Effector memory CD8-positive, alpha-beta T cell (primary cell): ENCODE measurements at regions not wholly inside any gene's neighbourhood (a gene's known extent, or its start where the extent isn't known, plus 50 kb on each side); places are given as distances from the start of the nearest gene placed in this dataset.

Source experiments
- ATAC-seq: fragments of 150-1000 bp; cut with Tn5 transposase; replicated peaks from 2 replicates; pipeline ENCODE4 v1.10.0; 2021; ENCODE audit warnings: mild to moderate bottlenecking, moderate library complexity
- DNase-seq, 3 experiments: peaks; one replicate each; pipeline ENCODE4 v3.0.0; 2021
- H3K27ac Mint-ChIP-seq, 2 donors: one replicate each; pipeline ENCODE4 v1.8.0; 2022; ENCODE audit warnings: mild to moderate bottlenecking in 2 of 2, mixed read lengths in 2 of 2, moderate library complexity in 2 of 2
- H3K27me3 Mint-ChIP-seq, 2 donors: one replicate each; pipeline ENCODE4 v1.8.0; 2022; ENCODE audit warnings: mixed read lengths in 2 of 2
- H3K36me3 Mint-ChIP-seq: one replicate; pipeline ENCODE4 v1.8.0; 2022; ENCODE audit warnings: mild to moderate bottlenecking, moderate library complexity, mixed read lengths; ENCODE audit not compliant: insufficient read depth
- H3K4me1 Mint-ChIP-seq, 2 donors: one replicate each; pipeline ENCODE4 v1.8.0; 2022; ENCODE audit warnings: low read depth in 2 of 2, mixed read lengths in 2 of 2
- H3K4me3 Mint-ChIP-seq, 2 donors: one replicate each; pipeline ENCODE4 v1.8.0; 2022; ENCODE audit warnings: mild to moderate bottlenecking in 2 of 2, mixed read lengths in 2 of 2, moderate library complexity in 2 of 2
- H3K9me3 Mint-ChIP-seq, 2 donors: one replicate each; pipeline ENCODE4 v1.8.0; 2022; ENCODE audit warnings: mixed read lengths in 2 of 2

DNA sequence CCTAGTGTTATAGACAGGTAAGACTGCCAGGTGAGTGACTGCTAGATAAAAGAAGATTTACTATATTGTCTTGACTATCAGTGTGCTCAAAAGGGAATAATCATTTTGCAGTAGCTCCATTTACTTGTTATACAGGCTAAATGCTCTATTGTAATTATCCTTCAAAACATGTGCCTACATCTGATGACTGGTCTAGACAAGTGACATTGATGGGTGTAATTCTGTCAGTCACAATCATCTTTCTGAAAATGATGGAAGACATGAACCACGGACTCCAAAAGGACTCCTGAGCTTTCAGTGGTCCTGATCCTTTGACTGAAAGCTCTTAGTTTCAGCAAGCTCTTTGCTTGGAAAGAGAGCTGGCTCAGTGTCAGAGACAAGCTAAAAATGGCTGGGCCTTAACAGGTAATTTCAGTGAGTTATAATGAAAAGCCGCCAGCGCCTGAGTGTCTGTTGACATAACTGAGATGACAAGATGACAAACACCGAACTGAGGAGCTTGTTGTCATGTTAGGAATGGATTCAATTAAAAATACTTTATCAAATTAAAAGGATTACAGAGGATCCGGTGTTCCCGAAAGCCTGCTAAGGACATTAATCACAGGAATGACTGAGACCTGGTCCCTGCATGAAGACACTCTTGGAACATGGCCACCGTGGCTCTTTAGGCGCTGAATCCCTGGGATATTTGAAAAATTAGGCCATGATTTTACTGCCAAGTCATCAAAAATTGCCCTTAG lies 141.7 kb downstream of the CMPK2 start:
- Mint-ChIP-seq H3K27ac (no peak overlapping the region), H3K9me3 (no peaks in the 10 kb centered on the region), H3K4me1 (no peaks in the 10 kb centered on the region), H3K36me3 (no peaks in the 10 kb centered on the region), H3K27me3 (peaks cover 30 to 39% of the 10 kb centered on the region in 2 donors), H3K4me3 (no peak overlapping the region)
- ATAC-seq (no peak), DNase-seq (no peak)

GRCh38 chr2:6724605-6725140 lies 141.0 kb downstream of the CMPK2 start:
- H3K27ac Mint-ChIP-seq, result no peak overlapping the region
- H3K27me3 Mint-ChIP-seq, result peaks cover 30 to 33% of the 10 kb centered on the region in 2 donors
- no peak overlapping the region for H3K4me3 Mint-ChIP-seq
- no peaks in the 10 kb centered on the region for H3K36me3 Mint-ChIP-seq
- H3K4me1 Mint-ChIP-seq, result no peaks in the 10 kb centered on the region
- ATAC-seq, result no peak
- DNase-seq, result no peak
- no peaks in the 10 kb centered on the region for H3K9me3 Mint-ChIP-seq

GRCh38 chr2:6728156-6728555 lies 137.6 kb downstream of the CMPK2 start:
- no peak overlapping the region for H3K27ac Mint-ChIP-seq
- no peaks in the 10 kb centered on the region for H3K4me1 Mint-ChIP-seq

GRCh38 chr2:6730003-6730402 lies 135.7 kb downstream of the CMPK2 start:
- Mint-ChIP-seq H3K4me3 (no peak overlapping the region), H3K9me3 (no peaks in the 10 kb centered on the region), H3K4me1 (no peaks in the 10 kb centered on the region), H3K27ac (no peak overlapping the region), H3K27me3 (peaks cover 43 to 51% of the 10 kb centered on the region in 2 donors), H3K36me3 (no peaks in the 10 kb centered on the region)
- DNase-seq, result no peak
- no peak for ATAC-seq

More at GRCh38 chr2:6728156-6728555, 137.6 kb downstream of the CMPK2 start:
- H3K9me3 Mint-ChIP-seq, result no peaks in the 10 kb centered on the region
- ATAC-seq (no peak), DNase-seq (no peak)
- H3K4me3 Mint-ChIP-seq, result no peak overlapping the region
- peaks cover 44 to 51% of the 10 kb centered on the region in 2 donors for H3K27me3 Mint-ChIP-seq
- H3K36me3 Mint-ChIP-seq, result no peaks in the 10 kb centered on the region

DNA sequence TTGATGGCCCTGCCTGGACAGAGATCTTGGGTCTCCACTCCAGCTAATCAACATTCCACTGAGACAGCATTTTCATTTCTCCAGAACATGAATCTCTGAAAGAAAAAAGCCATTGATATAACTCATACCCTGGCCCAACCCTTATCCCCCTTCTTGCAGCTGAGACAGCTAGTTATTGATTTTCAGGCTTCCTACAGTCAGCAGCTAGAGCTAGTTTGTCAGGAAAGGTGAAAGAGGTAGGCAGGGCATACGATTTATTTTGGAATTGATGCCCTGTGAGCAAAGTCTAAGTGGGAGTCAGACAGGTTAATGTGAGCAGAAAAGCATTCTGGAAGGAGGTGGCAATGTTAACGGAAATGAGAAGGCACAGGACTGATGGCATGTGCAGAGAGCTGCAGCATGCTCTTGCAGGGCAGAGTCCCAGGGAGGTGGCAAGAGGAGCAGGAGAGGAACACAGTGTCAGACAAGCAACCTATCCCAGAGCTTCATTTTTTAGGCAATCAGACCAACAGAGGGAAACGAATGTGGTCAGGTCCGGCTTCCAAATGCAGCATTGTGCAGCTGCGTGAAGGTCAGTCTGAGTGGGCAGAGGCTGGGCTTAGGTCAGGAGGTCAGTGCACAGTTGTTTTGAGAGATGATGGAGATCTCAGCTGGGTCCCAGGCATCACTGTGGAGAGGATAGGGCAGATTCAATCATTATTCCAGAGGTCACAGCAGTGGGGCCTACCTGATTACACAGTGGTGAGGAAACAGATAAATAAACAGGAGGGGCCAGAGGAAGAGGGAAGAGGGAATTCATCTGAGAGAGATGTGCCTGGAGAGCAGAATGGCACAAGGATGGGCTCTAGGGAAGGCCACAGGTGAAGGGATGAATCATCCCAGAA lies 134.8 kb downstream of the CMPK2 start:
- no peak overlapping the region for H3K4me3 Mint-ChIP-seq
- H3K27ac Mint-ChIP-seq, result no peak overlapping the region
- H3K4me1 Mint-ChIP-seq, result no peaks in the 10 kb centered on the region
- H3K36me3 Mint-ChIP-seq, result no peaks in the 10 kb centered on the region
- H3K9me3 Mint-ChIP-seq, result no peaks in the 10 kb centered on the region
- DNase-seq (no peak), ATAC-seq (no peak)
- H3K27me3 Mint-ChIP-seq, result peaks cover 38 to 44% of the 10 kb centered on the region in 2 donors

DNA sequence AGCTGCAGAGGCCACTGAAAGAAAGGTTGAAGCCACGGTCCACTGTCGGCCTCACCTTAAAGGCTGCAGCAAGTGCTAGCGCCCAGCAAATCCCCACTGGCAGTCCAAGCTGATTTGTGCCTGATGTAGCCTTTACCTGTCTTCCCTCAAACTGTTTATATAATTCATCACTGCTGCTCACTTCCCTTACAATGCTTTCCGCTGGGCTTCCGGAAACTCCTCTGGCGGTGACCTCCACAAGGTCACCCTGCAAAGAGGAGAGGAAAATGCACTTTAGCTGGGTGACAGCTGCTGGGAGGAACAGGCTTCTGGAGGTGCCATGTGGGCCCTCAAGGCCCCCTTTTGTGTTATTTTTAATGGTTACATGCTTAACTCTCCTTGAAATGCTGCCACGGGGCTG lies 126.2 kb downstream of the CMPK2 start:
- DNase-seq (no peak), ATAC-seq (no peak)
- Mint-ChIP-seq H3K9me3 (no peaks in the 10 kb centered on the region), H3K4me1 (no peaks in the 10 kb centered on the region), H3K4me3 (no peak overlapping the region), H3K27me3 (peaks cover 45 to 52% of the 10 kb centered on the region in 2 donors), H3K27ac (no peak overlapping the region), H3K36me3 (no peaks in the 10 kb centered on the region)

- no peak for ATAC-seq
These were observed 124.5 kb downstream of the CMPK2 start for GRCh38 chr2:6741229-6741628.

DNA sequence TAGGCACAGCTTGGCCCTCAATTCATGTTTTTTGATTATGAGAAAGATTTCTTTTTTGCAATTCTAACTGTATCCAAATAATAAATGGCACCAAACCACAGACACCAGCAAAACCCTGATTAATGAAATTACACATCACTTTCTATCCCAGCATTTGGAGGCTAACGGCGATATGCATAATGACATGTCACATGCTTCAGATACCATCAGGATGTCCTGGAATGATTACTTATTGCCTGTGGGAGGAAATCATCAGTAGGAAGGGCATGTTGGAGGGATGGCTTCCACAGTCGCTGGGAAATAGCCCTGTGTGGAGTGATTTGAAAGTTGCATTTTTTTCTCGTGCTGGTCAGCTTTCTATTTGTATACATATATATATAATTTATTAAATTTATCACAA lies 121.7 kb downstream of the CMPK2 start:
- DNase-seq (no peak), ATAC-seq (no peak)
- Mint-ChIP-seq H3K27ac (no peak overlapping the region), H3K4me3 (no peak overlapping the region), H3K9me3 (no peaks in the 10 kb centered on the region), H3K4me1 (no peaks in the 10 kb centered on the region), H3K27me3 (peaks cover 65 to 75% of the 10 kb centered on the region in 2 donors), H3K36me3 (no peaks in the 10 kb centered on the region)

More at GRCh38 chr2:6741229-6741628, 124.5 kb downstream of the CMPK2 start:
- DNase-seq, result no peak
- Mint-ChIP-seq H3K4me1 (no peaks in the 10 kb centered on the region), H3K4me3 (no peak overlapping the region), H3K9me3 (no peaks in the 10 kb centered on the region), H3K36me3 (no peaks in the 10 kb centered on the region), H3K27ac (no peak overlapping the region), H3K27me3 (peaks cover 62 to 69% of the 10 kb centered on the region in 2 donors)

GRCh38 chr2:6747433-6747832 lies 118.3 kb downstream of the CMPK2 start:
- H3K4me3 Mint-ChIP-seq, result no peak overlapping the region
- ATAC-seq (no peak), DNase-seq (no peak)
- H3K9me3 Mint-ChIP-seq, result no peaks in the 10 kb centered on the region
- no peaks in the 10 kb centered on the region for H3K36me3 Mint-ChIP-seq
- H3K27me3 Mint-ChIP-seq, result peaks cover 62 to 68% of the 10 kb centered on the region in 2 donors
- no peak overlapping the region for H3K27ac Mint-ChIP-seq
- no peaks in the 10 kb centered on the region for H3K4me1 Mint-ChIP-seq

DNA sequence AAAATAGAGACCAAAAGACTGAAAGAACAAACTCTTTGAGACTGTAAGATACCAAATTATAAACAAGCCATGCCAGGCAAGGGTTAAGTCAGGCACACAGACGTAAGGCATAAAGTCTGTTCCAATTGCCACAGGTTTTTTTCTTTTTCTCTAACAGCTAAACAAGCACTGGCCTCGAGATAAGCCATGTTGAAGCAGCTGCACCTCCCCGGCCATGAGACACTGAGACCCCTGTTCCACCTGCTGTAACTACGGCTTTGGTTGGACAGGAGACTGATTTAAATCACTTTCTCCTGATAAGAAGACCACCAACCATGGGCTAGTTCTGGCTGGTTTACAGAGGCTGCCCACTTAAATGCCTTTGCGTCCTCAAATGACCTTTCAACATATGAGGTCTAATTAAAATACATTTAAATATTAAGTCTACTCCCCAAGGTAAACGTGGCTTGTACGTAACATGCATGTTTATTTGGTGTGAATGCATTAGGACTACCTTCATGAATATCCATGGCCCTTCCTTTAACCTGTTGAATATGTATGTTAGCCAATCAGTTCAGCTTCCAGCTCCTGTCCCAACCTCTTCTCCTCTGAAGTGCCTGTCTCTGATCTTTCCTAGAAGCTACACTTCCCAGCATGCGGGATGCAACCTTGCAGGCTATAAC lies 117.2 kb downstream of the CMPK2 start:
- Mint-ChIP-seq H3K4me3 (no peak overlapping the region), H3K27ac (no peak overlapping the region), H3K27me3 (peaks cover 62 to 68% of the 10 kb centered on the region in 2 donors), H3K36me3 (no peaks in the 10 kb centered on the region), H3K9me3 (no peaks in the 10 kb centered on the region), H3K4me1 (no peaks in the 10 kb centered on the region)
- no peak for ATAC-seq
- no peak for DNase-seq

GRCh38 chr2:6749962-6750361 lies 115.7 kb downstream of the CMPK2 start:
- H3K9me3 Mint-ChIP-seq, result no peaks in the 10 kb centered on the region
- no peaks in the 10 kb centered on the region for H3K4me1 Mint-ChIP-seq
- no peak overlapping the region for H3K4me3 Mint-ChIP-seq
- no peak overlapping the region for H3K27ac Mint-ChIP-seq
- no peak for ATAC-seq
- no peaks in the 10 kb centered on the region for H3K36me3 Mint-ChIP-seq
- H3K27me3 Mint-ChIP-seq, result peaks cover 64 to 66% of the 10 kb centered on the region in 2 donors
- DNase-seq, result no peak

DNA sequence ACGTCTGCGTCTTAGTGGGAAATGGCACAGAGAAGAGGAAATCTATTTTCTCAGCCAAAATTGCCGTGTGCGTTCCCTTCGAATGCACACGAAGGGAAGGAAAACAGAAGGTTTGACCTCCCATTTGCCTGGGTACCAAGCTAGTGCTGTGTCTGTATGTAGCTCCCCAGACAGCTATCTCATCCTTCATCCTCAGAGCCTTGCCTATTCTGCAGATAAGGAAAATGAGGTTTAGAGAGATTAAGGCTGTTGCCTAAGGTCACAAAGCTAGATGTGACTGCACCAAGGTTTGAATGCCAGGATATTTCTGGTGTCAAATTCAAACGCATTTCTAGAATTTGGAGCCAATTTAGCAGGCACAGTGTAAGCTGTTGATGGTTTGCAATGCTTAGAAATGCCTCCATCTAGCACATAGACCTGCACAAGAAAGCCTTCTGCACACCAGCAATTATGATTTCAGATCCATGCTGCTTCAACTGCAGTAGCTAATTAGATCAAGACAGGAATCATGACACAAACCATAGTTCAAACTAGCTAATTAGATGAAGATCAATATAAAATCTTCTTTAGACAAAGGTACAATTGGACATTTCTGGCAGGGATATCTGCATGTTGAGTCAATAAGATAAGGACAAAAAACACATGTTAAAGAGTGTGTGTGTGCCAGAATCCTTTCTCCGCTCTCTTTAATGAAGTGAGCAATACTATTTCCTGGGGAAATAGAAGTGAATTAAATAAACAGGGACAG lies 115.1 kb downstream of the CMPK2 start:
- H3K9me3 Mint-ChIP-seq, result no peaks in the 10 kb centered on the region
- ATAC-seq, result no peak
- H3K4me3 Mint-ChIP-seq, result no peak overlapping the region
- DNase-seq, result no peak
- peaks cover 59 to 62% of the 10 kb centered on the region in 2 donors for H3K27me3 Mint-ChIP-seq
- H3K36me3 Mint-ChIP-seq, result no peaks in the 10 kb centered on the region
- H3K4me1 Mint-ChIP-seq, result no peaks in the 10 kb centered on the region
- H3K27ac Mint-ChIP-seq, result no peak overlapping the region

DNA sequence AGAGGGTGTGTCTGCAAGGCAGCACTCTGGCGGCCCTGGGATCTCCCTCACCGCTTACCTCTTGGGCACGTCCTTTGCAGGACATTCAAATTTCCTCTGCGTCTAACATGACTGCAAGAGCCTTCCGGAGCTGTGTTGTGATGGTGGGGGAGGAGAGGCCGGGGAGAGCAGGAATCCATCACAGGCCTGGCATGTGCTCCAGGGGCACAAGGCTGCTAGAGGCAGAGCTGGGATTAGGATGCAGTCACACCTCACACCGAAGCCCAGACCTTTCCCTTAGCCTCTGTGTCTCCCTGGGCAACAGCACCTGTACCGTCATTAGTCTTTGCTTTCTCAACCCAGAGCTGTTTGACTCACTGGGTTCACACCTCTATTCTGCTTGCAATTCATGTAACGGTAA lies 111.3 kb downstream of the CMPK2 start:
- ATAC-seq (no peak), DNase-seq (no peak)
- Mint-ChIP-seq H3K4me3 (no peak overlapping the region), H3K27ac (no peak overlapping the region), H3K36me3 (no peaks in the 10 kb centered on the region), H3K9me3 (no peaks in the 10 kb centered on the region), H3K4me1 (no peaks in the 10 kb centered on the region), H3K27me3 (peaks cover 34 to 37% of the 10 kb centered on the region in 2 donors)
